Dermis blood vessel endothelial cell (primary cell): ENCODE measurements at regions not wholly inside any gene's neighbourhood (a gene's known extent, or its start where the extent isn't known, plus 50 kb on each side); places are given as distances from the start of the nearest gene placed in this dataset.

Source experiments
- DNase-seq: peaks from one replicate; pipeline ENCODE4 v3.0.0; 2010

DNA sequence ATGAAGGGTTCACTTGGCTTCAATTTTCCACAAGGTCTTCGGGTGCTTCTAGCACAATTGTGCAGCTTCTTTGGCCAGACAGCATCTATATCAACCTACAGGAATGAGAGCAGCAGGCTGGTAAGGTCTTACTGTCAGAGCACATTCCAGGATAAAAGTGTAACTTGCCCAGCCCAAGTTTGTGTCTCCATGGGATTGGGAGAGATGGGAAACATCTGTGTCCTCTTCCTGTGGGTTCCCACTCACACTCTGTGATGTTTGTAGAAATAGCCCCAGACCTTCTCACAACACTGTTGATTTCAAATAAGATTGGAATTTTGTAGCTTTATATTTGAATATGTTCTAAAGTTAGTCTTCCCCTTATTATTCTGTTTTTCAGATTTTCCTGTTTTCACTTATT, 83.4 kb upstream of the RGS17 start:
- DNase-seq: peak; percentile 62

DNA sequence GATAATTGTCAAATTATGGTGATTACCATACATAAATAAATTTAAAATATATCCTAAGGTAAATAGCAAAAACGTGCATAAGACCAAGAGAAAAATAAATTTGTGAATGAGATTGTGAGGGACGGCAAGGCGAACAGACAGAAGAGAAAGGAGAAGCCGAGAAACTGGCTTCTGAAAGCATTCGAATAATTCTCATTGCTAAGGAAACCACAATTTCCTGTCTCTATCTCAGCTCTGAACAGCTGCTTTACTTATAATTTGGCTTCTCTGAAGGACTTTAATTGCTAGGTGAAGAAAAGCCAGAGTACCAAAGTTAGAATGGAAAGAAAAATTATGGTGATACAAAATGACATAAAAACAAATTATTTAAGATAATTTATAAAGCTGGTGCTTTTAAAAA, 79.0 kb upstream of the RGS17 start:
- peak; percentile 19 for DNase-seq

GRCh38 chr6:153208706-153209105, 77.6 kb upstream of the RGS17 start:
- DNase-seq: no peak

DNA sequence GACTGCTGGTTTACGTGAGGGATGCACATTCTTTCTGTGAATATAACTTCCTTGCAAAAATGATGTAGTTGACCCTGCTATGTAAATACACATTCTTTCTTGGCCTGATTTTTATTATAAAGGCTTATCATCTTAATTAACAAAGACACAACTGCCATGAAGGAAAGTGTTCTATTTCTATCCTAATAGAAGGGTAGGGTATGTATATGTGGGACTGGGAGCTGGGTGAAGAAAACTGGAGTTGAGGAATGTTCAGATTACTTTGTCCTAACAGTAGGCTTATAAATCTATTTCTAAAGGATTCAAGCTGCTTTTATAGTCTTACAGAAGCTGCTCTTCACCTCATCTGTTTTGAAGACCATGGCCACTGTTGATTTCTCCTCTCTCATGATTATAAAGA, 76.5 kb upstream of the RGS17 start:
- no peak for DNase-seq

DNA sequence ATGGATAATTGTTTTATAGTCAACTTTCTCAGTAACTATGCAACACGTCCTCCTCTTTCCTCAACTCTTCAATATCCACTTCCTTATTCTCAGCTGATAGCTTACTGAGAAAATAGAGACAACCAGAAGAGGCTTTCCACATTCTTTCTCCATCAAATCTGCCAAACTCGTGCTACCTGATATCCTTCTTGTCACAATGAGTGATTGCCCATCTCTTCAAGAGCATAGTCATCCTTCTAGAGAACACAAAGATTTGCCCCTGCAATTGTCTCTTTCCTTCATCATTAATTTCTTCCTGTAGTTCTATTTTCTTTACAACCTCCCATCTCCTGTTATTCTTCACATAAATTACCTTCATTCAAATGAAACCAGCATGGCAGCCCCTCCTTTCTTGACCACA, 75.9 kb upstream of the RGS17 start:
- no peak for DNase-seq

DNA sequence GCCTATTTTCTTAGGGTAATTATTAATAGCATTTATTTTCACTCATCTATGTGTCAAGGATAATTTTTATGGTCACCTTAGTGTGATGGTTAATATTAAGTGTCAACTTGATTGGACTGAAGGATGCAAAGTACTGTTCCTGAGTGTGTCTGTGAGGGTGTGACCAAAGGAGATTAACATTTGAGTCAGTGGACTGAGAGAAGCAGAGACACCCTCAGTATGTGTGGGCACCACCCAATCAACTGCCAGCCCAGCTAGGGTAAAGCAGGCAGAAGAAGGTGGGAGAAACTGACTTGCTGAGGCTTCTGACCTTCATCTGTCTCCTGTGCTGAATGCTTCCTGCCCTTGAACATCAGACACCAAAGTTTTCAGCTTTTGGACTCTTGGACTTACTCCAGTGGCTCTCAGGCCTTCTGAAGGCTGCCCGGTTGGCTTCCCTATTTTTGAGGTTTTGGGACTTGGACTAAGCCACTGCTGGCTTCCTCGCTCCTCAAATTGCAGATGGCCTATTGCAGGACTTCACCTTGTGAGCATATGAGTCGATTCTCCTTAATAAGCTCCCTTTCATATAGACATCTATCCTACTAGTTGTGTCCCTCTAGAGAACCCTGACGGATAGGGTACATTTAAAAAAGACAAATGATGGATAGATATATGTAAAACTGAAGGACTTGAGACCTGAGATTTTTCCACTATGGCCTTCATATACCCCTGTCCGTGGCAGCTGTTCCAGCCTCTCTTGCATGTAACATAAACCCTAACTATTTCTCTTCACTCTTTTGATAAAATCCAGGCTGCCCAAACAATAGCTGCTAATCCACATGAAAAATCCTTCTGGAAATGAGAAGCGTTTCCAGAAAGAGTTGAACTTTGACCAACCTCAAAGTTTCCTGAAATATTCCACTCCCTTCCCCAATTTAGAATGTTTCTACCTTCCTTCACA, 62.1 kb upstream of the RGS17 start:
- no peak for DNase-seq

- no peak for DNase-seq
Measured at GRCh38 chr6:153183925-153184324, 52.8 kb upstream of the RGS17 start.
